Activated T-cell treated with anti-CD3 and anti-CD28 coated beads, Interleukin-2, amount 50 U/mL, for 72 hours (primary cell): ENCODE measurements at regions not wholly inside any gene's neighbourhood (a gene's known extent, or its start where the extent isn't known, plus 50 kb on each side); places are given as distances from the start of the nearest gene placed in this dataset.

Experiments
- ATAC-seq, 2 donors: fragments of 150-1000 bp; cut with Tn5 transposase; replicated peaks in 1 of 2; 2 replicates each; pipeline ENCODE4 v1.10.0; 2021; ENCODE audit warnings: moderate library complexity in 2 of 2, mild to moderate bottlenecking in 1 of 2
- DNase-seq, 2 donors: peaks; one replicate each; pipeline ENCODE4 v3.0.0; 2021 to 2022; ENCODE audit warnings: mixed read lengths in 1 of 2
- H3K27ac Mint-ChIP-seq: one replicate; pipeline ENCODE4 v1.8.0; 2022; ENCODE audit warnings: mild to moderate bottlenecking, moderate library complexity, mixed read lengths
- H3K27me3 Mint-ChIP-seq: one replicate; pipeline ENCODE4 v1.8.0; 2022; ENCODE audit warnings: low read depth, mixed read lengths
- H3K36me3 Mint-ChIP-seq, 2 donors: one replicate each; pipeline ENCODE4 v1.8.0; 2022; ENCODE audit warnings: mixed read lengths in 2 of 2, mild to moderate bottlenecking in 1 of 2; ENCODE audit not compliant: insufficient read depth in 2 of 2
- H3K4me1 Mint-ChIP-seq: one replicate; pipeline ENCODE4 v1.8.0; 2022; ENCODE audit warnings: low read depth, mixed read lengths
- H3K4me3 Mint-ChIP-seq, 2 donors: one replicate each; pipeline ENCODE4 v1.8.0; 2022; ENCODE audit warnings: mild to moderate bottlenecking in 2 of 2, mixed read lengths in 2 of 2, moderate library complexity in 2 of 2
- H3K9me3 Mint-ChIP-seq, 2 donors: one replicate each; pipeline ENCODE4 v1.8.0; 2022; ENCODE audit warnings: mixed read lengths in 2 of 2

DNA sequence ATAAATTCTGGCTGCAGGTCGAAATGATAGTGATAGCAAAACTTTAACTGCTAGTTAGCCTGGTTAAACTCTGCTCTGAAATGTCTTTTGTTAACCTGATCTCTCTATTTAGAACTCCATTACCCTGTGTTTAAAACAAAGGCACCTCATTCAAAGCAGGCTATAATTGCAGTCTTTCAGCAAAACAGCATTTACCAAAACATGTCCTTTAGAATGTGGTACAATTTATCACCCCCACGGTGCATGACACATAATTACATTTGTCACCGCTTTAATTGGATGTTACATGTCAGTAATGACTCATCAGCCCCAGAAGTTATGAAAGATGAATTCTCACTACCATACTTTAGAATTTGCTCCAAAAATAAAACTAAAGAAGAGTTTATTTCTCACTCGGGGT is 295.4 kb downstream of the TOX3 start:
- Mint-ChIP-seq H3K36me3 (no peaks in the 10 kb centered on the region), H3K27ac (no peak overlapping the region), H3K4me1 (no peaks in the 10 kb centered on the region), H3K9me3 (peaks cover 5 to 12% of the 10 kb centered on the region in 2 donors), H3K4me3 (no peak overlapping the region), H3K27me3 (no peaks in the 10 kb centered on the region)
- DNase-seq, result no peak
- ATAC-seq, result no peak

DNA sequence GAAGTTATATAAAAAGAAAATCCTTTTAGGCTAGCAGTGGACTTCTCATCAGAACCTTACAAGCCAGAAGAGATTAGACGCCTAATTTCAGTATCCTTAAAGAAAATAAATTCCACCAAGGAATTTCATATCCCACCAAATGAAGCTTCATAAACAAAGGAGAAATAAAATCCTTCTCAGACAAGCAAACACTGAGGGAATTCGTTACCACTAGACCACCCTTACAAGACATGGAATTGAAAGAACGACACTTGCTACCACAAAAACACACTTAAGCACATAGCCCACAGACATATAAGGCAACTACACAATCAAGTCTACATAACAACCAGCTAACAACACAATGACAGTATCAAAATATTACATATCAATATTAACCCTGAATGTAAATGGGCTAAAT is 299.2 kb downstream of the TOX3 start:
- Mint-ChIP-seq H3K4me3 (no peak overlapping the region), H3K4me1 (no peaks in the 10 kb centered on the region), H3K36me3 (no peaks in the 10 kb centered on the region), H3K27me3 (no peaks in the 10 kb centered on the region), H3K27ac (no peak overlapping the region), H3K9me3 (peaks cover 4 to 14% of the 10 kb centered on the region in 2 donors)
- no peak for DNase-seq
- no peak for ATAC-seq

DNA sequence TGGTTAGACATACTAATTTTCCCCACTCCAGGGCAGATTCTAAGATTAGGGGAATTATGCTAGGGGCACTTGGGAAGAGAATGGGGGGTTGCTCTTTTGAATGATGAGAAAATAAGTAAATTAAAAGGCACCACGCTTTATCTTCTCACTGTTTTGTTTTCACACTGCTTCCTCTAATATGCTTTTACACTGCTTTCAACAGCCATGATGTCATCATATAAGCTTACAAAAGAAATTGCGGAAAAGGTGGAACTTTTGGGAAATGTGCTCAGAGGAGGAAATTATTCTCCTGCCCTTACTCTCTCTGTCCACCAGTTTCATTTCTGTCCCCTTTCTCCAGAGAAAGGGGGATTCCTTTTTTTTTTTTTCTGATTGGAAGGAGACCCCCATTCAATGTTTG is 308.2 kb downstream of the TOX3 start:
- Mint-ChIP-seq H3K36me3 (no peaks in the 10 kb centered on the region), H3K27me3 (no peaks in the 10 kb centered on the region), H3K27ac (no peak overlapping the region), H3K4me3 (no peak overlapping the region), H3K9me3 (peaks cover 0 to 2% of the 10 kb centered on the region in 2 donors), H3K4me1 (no peaks in the 10 kb centered on the region)
- ATAC-seq, result no peak
- DNase-seq, result no peak

DNA sequence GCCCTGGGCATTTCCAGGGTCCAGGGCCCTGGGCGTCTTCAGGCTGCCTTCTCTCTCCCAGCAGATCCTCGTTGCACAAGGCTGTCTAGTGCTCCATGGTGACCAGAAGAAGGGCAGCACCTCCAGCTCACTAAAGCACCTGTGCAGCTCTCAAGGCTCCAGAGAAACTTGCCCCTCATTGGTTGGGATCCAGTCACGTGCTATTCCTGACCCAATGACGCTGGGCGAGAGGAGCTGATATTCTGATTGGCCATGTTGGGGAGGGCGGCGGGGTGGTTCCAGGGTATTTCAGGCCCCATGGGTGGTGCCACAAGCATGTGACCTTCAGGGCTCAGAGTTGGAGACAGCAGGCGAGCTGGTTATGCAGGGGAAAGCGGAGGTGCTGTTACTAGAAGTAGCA is 309.1 kb downstream of the TOX3 start:
- Mint-ChIP-seq H3K9me3 (peaks cover 0 to 2% of the 10 kb centered on the region in 2 donors), H3K27ac (no peak overlapping the region)
- no peak for ATAC-seq

GRCh38 chr16:52235186-52235585 is 311.8 kb downstream of the TOX3 start:
- no peaks in the 10 kb centered on the region for H3K36me3 Mint-ChIP-seq
- DNase-seq (no peak), ATAC-seq (no peak)
- H3K27ac Mint-ChIP-seq, result no peak overlapping the region
- H3K27me3 Mint-ChIP-seq, result no peaks in the 10 kb centered on the region
- H3K4me1 Mint-ChIP-seq, result no peaks in the 10 kb centered on the region
- no peak overlapping the region for H3K4me3 Mint-ChIP-seq
- H3K9me3 Mint-ChIP-seq, result peaks cover 1 to 2% of the 10 kb centered on the region in 2 donors

More for the DNA sequence above, 309.1 kb downstream of the TOX3 start:
- Mint-ChIP-seq H3K4me1 (no peaks in the 10 kb centered on the region), H3K27me3 (no peaks in the 10 kb centered on the region), H3K36me3 (no peaks in the 10 kb centered on the region), H3K4me3 (no peak overlapping the region)
- no peak for DNase-seq

DNA sequence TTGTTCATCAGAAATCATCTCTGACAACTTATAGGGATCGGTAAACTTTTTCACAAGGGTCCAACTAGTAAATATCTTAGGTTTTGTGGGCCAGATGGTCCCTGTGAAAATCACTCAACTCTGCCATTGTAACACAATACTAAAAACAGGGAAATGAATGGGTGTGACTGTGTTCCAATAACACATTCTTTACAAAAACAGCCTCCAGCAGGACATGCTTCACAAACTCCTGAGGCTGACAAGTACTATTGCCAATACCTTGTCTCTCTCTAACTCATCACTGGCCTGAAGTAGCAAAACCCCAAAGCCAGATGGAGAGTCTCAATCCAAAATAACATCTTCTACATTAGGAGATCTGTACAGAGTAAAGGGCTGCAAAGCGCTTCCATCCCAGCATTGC is 312.3 kb downstream of the TOX3 start:
- no peaks in the 10 kb centered on the region for H3K4me1 Mint-ChIP-seq
- no peak overlapping the region for H3K27ac Mint-ChIP-seq
- no peak overlapping the region for H3K4me3 Mint-ChIP-seq
- DNase-seq (no peak), ATAC-seq (no peak)
- H3K27me3 Mint-ChIP-seq, result no peaks in the 10 kb centered on the region
- H3K36me3 Mint-ChIP-seq, result no peaks in the 10 kb centered on the region
- H3K9me3 Mint-ChIP-seq, result peaks cover 1 to 2% of the 10 kb centered on the region in 2 donors

- Mint-ChIP-seq H3K27me3 (no peaks in the 10 kb centered on the region), H3K9me3 (peaks cover 3 to 4% of the 10 kb centered on the region in 2 donors), H3K36me3 (no peaks in the 10 kb centered on the region), H3K4me1 (no peaks in the 10 kb centered on the region), H3K4me3 (no peak overlapping the region), H3K27ac (no peak overlapping the region)
- ATAC-seq (no peak), DNase-seq (no peak)
These were observed 317.5 kb downstream of the TOX3 start for GRCh38 chr16:52229471-52229870.

DNA sequence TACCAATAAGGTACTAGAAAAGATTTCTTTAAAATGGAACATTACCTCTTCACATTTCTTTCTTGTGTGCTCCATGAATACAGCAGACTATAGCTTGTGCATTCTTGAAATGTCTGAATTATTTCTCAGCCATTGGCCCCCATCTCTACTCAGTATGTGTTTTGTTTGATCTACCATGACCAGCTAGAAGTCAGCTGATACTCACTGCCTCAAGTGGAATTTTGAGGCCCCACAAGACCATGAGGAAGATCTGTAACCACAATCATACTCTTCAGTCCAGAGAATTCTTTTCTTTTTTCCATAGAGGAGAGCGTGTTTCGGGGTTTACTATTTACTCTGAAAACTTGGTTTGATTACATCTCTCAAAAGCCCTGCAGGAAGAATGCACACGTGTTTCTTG is 319.1 kb downstream of the TOX3 start:
- Mint-ChIP-seq H3K4me1 (no peaks in the 10 kb centered on the region), H3K36me3 (no peaks in the 10 kb centered on the region), H3K27ac (no peak overlapping the region), H3K9me3 (peaks cover 3 to 4% of the 10 kb centered on the region in 2 donors), H3K4me3 (no peak overlapping the region), H3K27me3 (no peaks in the 10 kb centered on the region)
- ATAC-seq (no peak), DNase-seq (no peak)

GRCh38 chr16:52212841-52213240 is 334.1 kb downstream of the TOX3 start:
- DNase-seq (no peak), ATAC-seq (no peak)
- Mint-ChIP-seq H3K36me3 (no peaks in the 10 kb centered on the region), H3K27me3 (no peaks in the 10 kb centered on the region), H3K27ac (no peak overlapping the region), H3K9me3 (peaks cover 9 to 10% of the 10 kb centered on the region in 2 donors), H3K4me1 (no peaks in the 10 kb centered on the region), H3K4me3 (no peak overlapping the region)

DNA sequence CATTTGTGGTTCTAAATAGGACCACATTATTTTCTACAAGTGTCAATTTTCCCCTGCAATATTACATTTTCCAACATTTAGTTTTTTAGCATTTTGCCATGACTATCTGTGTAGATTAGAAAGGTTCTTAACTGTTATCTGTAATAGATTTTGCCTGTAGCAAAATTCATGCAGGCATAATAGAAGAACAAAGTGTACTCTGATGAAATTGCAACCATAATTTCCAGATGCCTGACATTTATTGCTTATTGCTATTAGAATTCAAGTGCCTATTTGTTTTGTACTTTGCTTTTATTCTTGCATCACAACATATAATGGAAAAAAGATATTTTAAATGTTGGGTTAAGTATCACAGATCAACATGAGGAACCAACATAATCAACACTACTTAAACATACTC is 337.7 kb downstream of the TOX3 start:
- Mint-ChIP-seq H3K36me3 (no peaks in the 10 kb centered on the region), H3K9me3 (peaks cover 5 to 6% of the 10 kb centered on the region in 2 donors), H3K4me3 (no peak overlapping the region), H3K4me1 (no peaks in the 10 kb centered on the region), H3K27ac (no peak overlapping the region), H3K27me3 (no peaks in the 10 kb centered on the region)
- ATAC-seq (no peak), DNase-seq (no peak)

- H3K4me1 Mint-ChIP-seq, result no peaks in the 10 kb centered on the region
- no peak overlapping the region for H3K27ac Mint-ChIP-seq
- no peak overlapping the region for H3K4me3 Mint-ChIP-seq
- no peaks in the 10 kb centered on the region for H3K36me3 Mint-ChIP-seq
- DNase-seq, result no peak
- peaks cover 0 to 3% of the 10 kb centered on the region in 2 donors for H3K9me3 Mint-ChIP-seq
- H3K27me3 Mint-ChIP-seq, result no peaks in the 10 kb centered on the region
- ATAC-seq, result no peak
These were observed 343.8 kb downstream of the TOX3 start for GRCh38 chr16:52203096-52203495.

DNA sequence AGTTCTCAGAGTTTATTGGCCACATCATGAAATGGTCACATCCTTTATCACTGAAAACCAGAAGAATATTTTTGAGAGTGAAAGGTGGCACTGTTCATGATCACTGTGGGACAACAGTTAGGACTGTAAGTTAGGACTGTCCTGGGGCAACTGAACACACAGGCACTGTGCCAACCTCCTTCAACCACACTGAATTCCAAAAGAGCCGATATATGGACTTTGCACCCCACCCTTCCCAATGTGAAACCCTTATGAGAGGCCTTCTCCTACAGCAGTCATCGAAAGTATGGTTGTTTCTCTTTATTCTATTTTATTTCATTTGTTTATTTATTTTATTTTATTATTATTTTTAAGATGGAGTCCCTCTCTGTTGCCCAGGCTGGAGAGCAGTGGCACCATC is 353.5 kb downstream of the TOX3 start:
- H3K4me1 Mint-ChIP-seq, result no peaks in the 10 kb centered on the region
- H3K36me3 Mint-ChIP-seq, result no peaks in the 10 kb centered on the region
- no peak overlapping the region for H3K27ac Mint-ChIP-seq
- no peak for ATAC-seq
- no peaks in the 10 kb centered on the region for H3K9me3 Mint-ChIP-seq
- no peak overlapping the region for H3K4me3 Mint-ChIP-seq
- no peak for DNase-seq
- no peaks in the 10 kb centered on the region for H3K27me3 Mint-ChIP-seq

GRCh38 chr16:52191531-52192134 is 355.3 kb downstream of the TOX3 start:
- DNase-seq, result peak; percentile 32 to 53
- H3K27ac Mint-ChIP-seq, result no peak overlapping the region
- no peak for ATAC-seq
- H3K27me3 Mint-ChIP-seq, result no peaks in the 10 kb centered on the region
- no peaks in the 10 kb centered on the region for H3K9me3 Mint-ChIP-seq
- no peaks in the 10 kb centered on the region for H3K4me1 Mint-ChIP-seq
- H3K36me3 Mint-ChIP-seq, result no peaks in the 10 kb centered on the region
- no peak overlapping the region for H3K4me3 Mint-ChIP-seq

DNA sequence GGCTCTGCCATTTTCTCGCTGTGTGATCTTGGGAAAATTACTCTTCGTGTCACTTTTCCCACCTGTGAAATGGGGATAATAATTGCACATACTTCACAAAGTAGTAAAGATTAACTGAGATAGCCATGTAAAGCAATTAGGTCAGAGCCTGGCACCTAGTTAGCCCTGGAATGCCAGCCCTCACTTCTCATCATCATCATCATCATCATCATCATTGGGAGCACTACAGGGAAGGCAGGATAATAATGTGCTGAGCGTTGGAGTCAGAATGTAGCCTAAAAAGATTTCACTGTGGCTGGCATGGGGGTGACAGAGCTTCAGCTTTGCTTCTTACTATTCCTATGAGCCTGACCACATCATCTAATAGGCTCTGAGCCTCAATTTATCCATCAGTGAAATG is 362.6 kb downstream of the TOX3 start:
- Mint-ChIP-seq H3K27ac (no peak overlapping the region), H3K9me3 (peaks cover 4 to 5% of the 10 kb centered on the region in 2 donors), H3K27me3 (no peaks in the 10 kb centered on the region), H3K4me3 (no peak overlapping the region), H3K36me3 (no peaks in the 10 kb centered on the region), H3K4me1 (no peaks in the 10 kb centered on the region)
- ATAC-seq (no peak), DNase-seq (no peak)
